Right lobe of liver (tissue), 6 donors: ENCODE measurements at regions not wholly inside any gene's neighbourhood (a gene's known extent, or its start where the extent isn't known, plus 50 kb on each side); places are given as distances from the start of the nearest gene placed in this dataset.

Experiments used
- ATAC-seq, 4 donors: fragments of 200-7000 bp; cut with Tn5 transposase; one replicate each; pipeline ENCODE4 v1.9.1; 2020; ENCODE audit warnings: mild to moderate bottlenecking in 4 of 4, moderate library complexity in 4 of 4
- DNase-seq, 3 donors: peaks; one replicate each; pipeline ENCODE4 v3.0.0-alpha.2; 2020
- H3K27ac ChIP-seq, 3 donors: fragments of 200-600 bp; one replicate each; pipeline ENCODE4 v1.8.0; 2022
- H3K27me3 ChIP-seq, 2 donors: fragments of 200-600 bp; one replicate each; pipeline ENCODE4 v1.8.0; 2022
- H3K36me3 ChIP-seq, 4 donors: fragments of 200-600 bp; sonication (generic) in 1 of 4; one replicate each; pipeline versions ENCODE4 v1.5.1 to v1.8.0; 2017 to 2022; ENCODE audit warnings: control low read depth in 1 of 4
- H3K4me1 ChIP-seq, 4 donors: fragments of 200-600 bp; sonication (generic) in 1 of 4; one replicate each; pipeline versions ENCODE4 v1.5.1 to v1.8.0; 2017 to 2022; ENCODE audit warnings: control low read depth in 1 of 4
- H3K4me3 ChIP-seq, 3 donors: fragments of 200-600 bp; one replicate each; pipeline ENCODE4 v1.8.0; 2022
- H3K9me3 ChIP-seq, 4 donors: fragments of 200-600 bp; sonication (generic) in 1 of 4; one replicate each; pipeline versions ENCODE4 v1.5.1 to v1.8.0; 2017 to 2022; ENCODE audit warnings: control low read depth in 1 of 4
- POLR2A ChIP-seq: fragments of 450-650 bp; IDR thresholded peaks from one replicate; pipeline ENCODE4 v1.6.1; 2017; ENCODE audit warnings: antibody characterized with exemption, mild to moderate bottlenecking
- WGBS: methylation state at CpG from one replicate; pipeline ENCODE4 v1.1.6; 2018; ENCODE audit warnings: low coverage, low lambda C conversion rate; ENCODE audit not compliant: insufficient coverage; ENCODE audit errors: missing lambda C conversion rate; 5-methylcytosine and 5-hydroxymethylcytosine counted together
- intact Hi-C, 2 donors: fragments of 100-400 bp; cut with DNase I; formaldehyde crosslinking; loops; one replicate each; pipeline versions ENCODE4 v1.11.2 to v1.14.1; 2022
- TF ChIP-seq, protein P1 (sequence below), 4 donors: fragments of 200-600 bp in 3 of 4; fragments of 450-650 bp in 1 of 4; IDR thresholded peaks; one replicate each; pipeline versions ENCODE4 v1.5.1 to v1.8.0; 2016 to 2022; ENCODE audit warnings: antibody characterized with exemption in 4 of 4, mild to moderate bottlenecking in 2 of 4
- donor health status: DM: no; HTN: yes; CAD: no.
- donor health status: DM: no; HTN: no; CAD: no.
- donor health status: DM: no; HTN: no; CAD: no.
- donor health status: DM: no; HTN: yes; CAD: no.
- donor health status: DM: no; HTN: yes; CAD: no.

DNA sequence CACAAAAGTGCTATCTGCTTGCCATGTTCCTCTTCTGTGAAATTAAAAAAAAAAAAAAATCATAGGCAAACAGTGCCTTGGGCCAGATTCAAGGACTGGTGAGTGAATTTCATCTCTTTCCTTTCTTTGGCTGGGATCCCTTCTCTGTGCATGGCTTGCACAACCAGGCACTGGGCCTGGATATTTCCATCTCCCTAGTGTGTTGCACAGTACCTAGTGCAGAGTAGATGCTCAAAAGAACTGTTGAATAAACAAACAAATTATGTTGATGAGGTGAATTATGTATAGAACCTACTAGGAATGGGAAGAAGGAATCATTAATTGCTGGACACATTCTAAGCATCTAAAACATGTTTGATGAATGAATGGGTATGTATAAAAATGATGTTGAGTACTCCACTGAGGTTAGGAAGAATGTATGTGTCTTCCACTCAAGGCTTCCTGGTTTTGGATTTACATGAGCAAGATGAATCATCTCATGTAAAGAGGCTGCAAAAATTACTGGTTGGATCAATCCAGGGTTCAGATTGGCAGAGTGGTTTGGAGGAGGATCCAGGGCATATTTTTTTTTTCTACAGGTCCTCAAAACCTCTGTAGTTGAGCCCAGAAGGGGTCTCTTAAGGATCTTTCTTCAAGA, 93.2 kb downstream of the EMP1 start:
- TF ChIP-seq, protein P1, sequence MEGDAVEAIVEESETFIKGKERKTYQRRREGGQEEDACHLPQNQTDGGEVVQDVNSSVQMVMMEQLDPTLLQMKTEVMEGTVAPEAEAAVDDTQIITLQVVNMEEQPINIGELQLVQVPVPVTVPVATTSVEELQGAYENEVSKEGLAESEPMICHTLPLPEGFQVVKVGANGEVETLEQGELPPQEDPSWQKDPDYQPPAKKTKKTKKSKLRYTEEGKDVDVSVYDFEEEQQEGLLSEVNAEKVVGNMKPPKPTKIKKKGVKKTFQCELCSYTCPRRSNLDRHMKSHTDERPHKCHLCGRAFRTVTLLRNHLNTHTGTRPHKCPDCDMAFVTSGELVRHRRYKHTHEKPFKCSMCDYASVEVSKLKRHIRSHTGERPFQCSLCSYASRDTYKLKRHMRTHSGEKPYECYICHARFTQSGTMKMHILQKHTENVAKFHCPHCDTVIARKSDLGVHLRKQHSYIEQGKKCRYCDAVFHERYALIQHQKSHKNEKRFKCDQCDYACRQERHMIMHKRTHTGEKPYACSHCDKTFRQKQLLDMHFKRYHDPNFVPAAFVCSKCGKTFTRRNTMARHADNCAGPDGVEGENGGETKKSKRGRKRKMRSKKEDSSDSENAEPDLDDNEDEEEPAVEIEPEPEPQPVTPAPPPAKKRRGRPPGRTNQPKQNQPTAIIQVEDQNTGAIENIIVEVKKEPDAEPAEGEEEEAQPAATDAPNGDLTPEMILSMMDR (IDR thresholded peaks at IDR 0.05): no peak
- no peak for TF ChIP-seq POLR2A
- H3K36me3 ChIP-seq: no peaks in the 10 kb centered on the region
- no peaks in the 10 kb centered on the region for H3K4me1 ChIP-seq
- no peak overlapping the region for H3K4me3 ChIP-seq
- ATAC-seq: peak; percentile 49 to 88 (median 85)
- H3K27ac ChIP-seq: no peak overlapping the region
- intact Hi-C loops: no loop called here
- no peaks in the 10 kb centered on the region for H3K9me3 ChIP-seq
- H3K27me3 ChIP-seq: no peaks in the 10 kb centered on the region
- peak in 1 of 3 donors; percentile 51 for DNase-seq

DNA sequence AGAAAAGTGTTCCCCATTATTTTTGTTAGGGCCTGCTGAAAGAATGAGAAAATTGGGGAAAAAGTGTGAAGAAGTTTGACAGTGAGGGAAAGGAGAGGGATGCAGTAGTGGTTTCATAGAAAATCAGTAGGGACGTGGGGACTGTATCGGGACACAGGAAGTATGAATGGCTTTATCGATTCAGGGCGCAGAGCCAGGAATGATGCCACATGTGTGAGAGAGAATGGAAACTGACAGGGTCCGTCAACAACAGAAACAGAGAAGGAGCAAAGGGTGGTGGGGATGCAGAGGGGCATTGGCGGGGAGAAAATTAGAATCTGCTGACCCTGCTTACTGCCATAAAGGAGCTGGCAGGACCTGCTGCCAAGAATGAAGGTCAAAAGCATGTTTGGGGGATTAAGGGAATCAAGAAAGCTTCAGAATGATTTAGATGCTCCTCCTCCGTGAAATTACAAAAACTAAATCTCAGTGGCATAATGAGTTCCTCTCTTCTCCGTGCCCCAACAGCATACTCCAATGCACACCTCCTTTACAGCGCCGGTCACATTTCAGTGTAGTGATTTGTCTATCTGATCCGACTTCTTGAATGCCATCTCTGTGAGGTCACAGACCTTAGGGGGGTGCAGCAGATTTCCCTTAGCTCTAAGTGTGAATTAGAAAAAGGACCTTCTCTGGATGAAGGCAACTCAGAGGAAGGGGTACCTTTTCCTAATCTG, 92.6 kb downstream of the EMP1 start:
- no peaks in the 10 kb centered on the region for H3K9me3 ChIP-seq
- TF ChIP-seq POLR2A: no peak
- TF ChIP-seq, protein P1 (IDR thresholded peaks at IDR 0.05): no peak
- no peak overlapping the region for H3K4me3 ChIP-seq
- intact Hi-C loops: no loop called here
- WGBS: 32% methylated on average over 10 of the region's 11 CpGs
- no peaks in the 10 kb centered on the region for H3K27me3 ChIP-seq
- DNase-seq: peak in 2 of 3 donors; percentile 67 to 76
- no peak overlapping the region for H3K27ac ChIP-seq
- peak in 3 of 4 donors; percentile 33 to 86 (median 78) for ATAC-seq
- no peaks in the 10 kb centered on the region for H3K4me1 ChIP-seq
- H3K36me3 ChIP-seq: no peaks in the 10 kb centered on the region

DNA sequence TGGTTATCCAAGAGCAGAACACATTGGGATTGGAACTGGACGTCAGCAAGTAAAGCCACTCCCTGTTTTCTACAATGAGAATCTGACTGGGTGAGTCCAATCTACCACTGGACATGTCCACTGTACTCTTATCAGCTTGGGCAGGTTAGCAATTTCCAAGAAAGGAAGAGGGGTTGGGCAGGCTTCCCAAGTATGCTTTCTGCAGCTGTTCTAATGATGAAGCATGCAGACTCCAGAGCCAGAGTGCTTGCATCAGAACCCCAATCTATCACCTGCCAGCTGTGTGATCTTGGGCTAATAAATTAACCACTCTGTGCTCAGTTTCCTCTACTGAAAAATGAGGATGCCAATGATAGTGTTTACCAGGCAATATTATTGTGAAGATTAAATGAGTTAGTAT, 92.0 kb downstream of the EMP1 start:
- no peak for ATAC-seq
- intact Hi-C loops: no loop called here

DNA sequence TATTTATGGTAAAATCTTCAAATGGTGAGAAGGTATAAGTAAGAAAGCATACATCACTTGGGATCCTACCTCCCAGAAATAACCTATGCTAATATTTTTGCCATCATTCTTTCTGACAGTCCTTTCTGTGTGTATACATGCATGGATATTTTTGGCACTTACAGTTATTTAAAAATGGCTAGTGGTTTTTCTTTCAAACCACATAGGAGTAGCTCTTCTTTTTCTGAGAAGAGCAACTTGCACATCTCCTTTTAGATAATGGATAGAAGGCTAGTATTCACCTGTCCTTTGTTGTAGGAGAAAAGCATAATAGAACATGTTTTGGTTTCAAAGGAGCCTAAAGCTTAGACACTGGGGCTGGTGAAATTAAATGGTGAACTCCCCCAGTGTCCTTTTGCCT, 87.3 kb downstream of the EMP1 start:
- TF ChIP-seq POLR2A: no peak
- TF ChIP-seq, protein P1 (IDR thresholded peaks at IDR 0.05): no peak
- no peak overlapping the region for H3K4me3 ChIP-seq
- ATAC-seq: no peak
- H3K27ac ChIP-seq: no peak overlapping the region
- H3K4me1 ChIP-seq: no peaks in the 10 kb centered on the region
- no peaks in the 10 kb centered on the region for H3K36me3 ChIP-seq
- no peaks in the 10 kb centered on the region for H3K27me3 ChIP-seq
- no peak for DNase-seq
- intact Hi-C loops: no loop called here
- no peaks in the 10 kb centered on the region for H3K9me3 ChIP-seq

More for the DNA sequence above, 92.0 kb downstream of the EMP1 start:
- no peaks in the 10 kb centered on the region for H3K27me3 ChIP-seq
- TF ChIP-seq, protein P1 (IDR thresholded peaks at IDR 0.05): no peak
- TF ChIP-seq POLR2A: no peak
- 0% methylated on average over 1 of the region's 1 CpG for WGBS
- H3K36me3 ChIP-seq: no peaks in the 10 kb centered on the region
- no peak overlapping the region for H3K27ac ChIP-seq
- no peak for DNase-seq
- H3K4me1 ChIP-seq: no peaks in the 10 kb centered on the region
- H3K9me3 ChIP-seq: no peaks in the 10 kb centered on the region
- H3K4me3 ChIP-seq: no peak overlapping the region
